Activated naive CD8-positive, alpha-beta T cell treated with anti-CD3 and anti-CD28 coated beads, Interleukin-2, amount 50 U/mL, for 24 hours (primary cell): ENCODE measurements at regions not wholly inside any gene's neighbourhood (a gene's known extent, or its start where the extent isn't known, plus 50 kb on each side); places are given as distances from the start of the nearest gene placed in this dataset.
A peak's percentile ranks its signal among the peaks of the same experiment; 100 is the strongest.

Experiments used
- ATAC-seq: fragments of 150-1000 bp; cut with Tn5 transposase; one replicate; pipeline ENCODE4 v1.10.0; 2021
- DNase-seq: peaks from one replicate; pipeline ENCODE4 v3.0.0; 2021
- H3K27ac Mint-ChIP-seq: one replicate; pipeline ENCODE4 v1.8.0; 2021; ENCODE audit warnings: mild to moderate bottlenecking, mixed read lengths
- H3K27me3 Mint-ChIP-seq: one replicate; pipeline ENCODE4 v1.8.0; 2021; ENCODE audit warnings: mixed read lengths
- H3K36me3 Mint-ChIP-seq: one replicate; pipeline ENCODE4 v1.8.0; 2021; ENCODE audit warnings: low read depth, mixed read lengths
- H3K4me1 Mint-ChIP-seq: one replicate; pipeline ENCODE4 v1.8.0; 2021; ENCODE audit warnings: mixed read lengths
- H3K4me3 Mint-ChIP-seq: one replicate; pipeline ENCODE4 v1.8.0; 2021; ENCODE audit warnings: mild to moderate bottlenecking, moderate library complexity, mixed read lengths
- H3K9me3 Mint-ChIP-seq: one replicate; pipeline ENCODE4 v1.8.0; 2021; ENCODE audit warnings: mixed read lengths

DNA sequence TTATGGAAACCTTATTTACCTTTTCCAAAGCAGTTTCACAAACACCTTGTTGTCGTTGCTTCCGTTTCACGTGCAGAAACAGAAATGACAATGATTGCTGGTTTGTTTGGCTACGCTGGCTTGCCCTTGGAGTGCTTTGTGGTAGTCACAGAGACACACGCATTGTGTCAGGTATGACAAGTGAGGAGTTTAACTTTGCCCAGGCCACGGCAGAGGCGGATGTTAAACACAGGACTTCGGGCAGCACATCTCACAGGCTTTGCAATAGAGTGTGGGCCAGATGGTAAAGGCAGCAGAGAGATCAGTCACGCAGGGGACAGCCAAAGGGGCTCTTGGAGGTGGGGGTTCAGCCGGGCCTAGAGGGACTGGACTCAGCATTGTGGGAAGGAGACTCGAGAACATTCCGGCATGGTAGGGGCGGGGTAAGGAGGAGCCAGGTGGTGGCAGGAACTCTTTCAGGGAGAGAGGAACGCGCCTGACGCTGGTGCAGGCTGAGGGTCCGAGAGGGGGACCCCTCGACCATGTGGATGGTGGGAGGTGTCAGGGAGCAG is 59.8 kb upstream of the KCNA1 start:
- H3K4me1 Mint-ChIP-seq: peaks cover 2% of the 10 kb centered on the region
- H3K4me3 Mint-ChIP-seq: no peak overlapping the region
- H3K27ac Mint-ChIP-seq: no peak overlapping the region
- H3K9me3 Mint-ChIP-seq: no peaks in the 10 kb centered on the region
- peaks cover 3% of the 10 kb centered on the region for H3K27me3 Mint-ChIP-seq
- ATAC-seq (no peak), DNase-seq (no peak)
- no peaks in the 10 kb centered on the region for H3K36me3 Mint-ChIP-seq

DNA sequence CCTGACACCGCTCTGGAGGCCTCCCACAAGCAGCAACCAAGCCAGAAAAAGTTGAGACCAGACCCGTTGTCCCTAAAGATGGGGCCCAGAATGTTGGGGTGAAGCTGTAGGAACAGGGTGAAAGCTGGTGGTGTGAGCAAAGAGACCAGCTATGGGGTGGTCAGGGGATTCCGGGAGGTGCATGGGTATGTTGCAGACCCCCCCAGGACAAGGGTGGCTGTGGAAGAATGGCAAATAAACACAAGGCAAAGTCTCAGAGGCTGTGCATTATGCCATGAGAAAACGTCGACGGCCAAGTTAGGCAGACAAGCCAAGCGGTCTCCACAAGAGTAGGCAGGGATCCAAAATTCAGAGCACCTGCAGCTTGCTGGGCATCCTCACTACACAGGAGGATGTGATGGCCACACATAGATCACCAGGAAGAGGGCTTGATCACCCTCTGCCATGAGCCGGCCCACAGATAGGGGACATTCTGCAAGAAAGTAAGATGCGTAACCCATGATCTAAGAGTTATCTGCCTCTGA is 58.8 kb upstream of the KCNA1 start:
- Mint-ChIP-seq H3K27me3 (peaks cover 7% of the 10 kb centered on the region), H3K36me3 (no peaks in the 10 kb centered on the region), H3K27ac (no peak overlapping the region), H3K4me3 (no peak overlapping the region), H3K9me3 (no peaks in the 10 kb centered on the region), H3K4me1 (peaks cover 4% of the 10 kb centered on the region)
- DNase-seq (no peak), ATAC-seq (no peak)

DNA sequence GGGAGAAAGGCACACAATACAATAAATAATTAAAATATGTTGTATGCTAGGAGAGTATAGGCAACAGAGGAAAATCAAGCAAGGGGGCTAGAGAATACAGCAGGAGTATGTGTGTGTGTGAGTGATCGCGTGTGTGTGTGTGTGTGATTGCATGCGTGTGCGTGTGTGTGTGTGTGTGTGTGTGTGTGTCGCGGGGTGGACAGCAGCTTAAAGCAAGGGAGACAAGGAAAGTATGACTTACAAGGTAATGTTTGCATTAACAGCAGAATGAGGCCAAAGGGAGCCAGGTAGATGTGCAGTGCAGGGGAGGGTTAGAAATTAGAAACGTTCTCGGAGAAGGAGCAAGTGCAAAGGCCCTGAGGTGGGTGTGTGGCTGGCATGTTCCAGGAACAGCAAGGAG is 57.4 kb upstream of the KCNA1 start:
- no peak for DNase-seq
- no peak overlapping the region for H3K4me3 Mint-ChIP-seq
- H3K27ac Mint-ChIP-seq: no peak overlapping the region
- H3K36me3 Mint-ChIP-seq: no peaks in the 10 kb centered on the region
- peaks cover 10% of the 10 kb centered on the region for H3K27me3 Mint-ChIP-seq
- ATAC-seq: no peak
- H3K9me3 Mint-ChIP-seq: no peaks in the 10 kb centered on the region
- peaks cover 4% of the 10 kb centered on the region for H3K4me1 Mint-ChIP-seq

DNA sequence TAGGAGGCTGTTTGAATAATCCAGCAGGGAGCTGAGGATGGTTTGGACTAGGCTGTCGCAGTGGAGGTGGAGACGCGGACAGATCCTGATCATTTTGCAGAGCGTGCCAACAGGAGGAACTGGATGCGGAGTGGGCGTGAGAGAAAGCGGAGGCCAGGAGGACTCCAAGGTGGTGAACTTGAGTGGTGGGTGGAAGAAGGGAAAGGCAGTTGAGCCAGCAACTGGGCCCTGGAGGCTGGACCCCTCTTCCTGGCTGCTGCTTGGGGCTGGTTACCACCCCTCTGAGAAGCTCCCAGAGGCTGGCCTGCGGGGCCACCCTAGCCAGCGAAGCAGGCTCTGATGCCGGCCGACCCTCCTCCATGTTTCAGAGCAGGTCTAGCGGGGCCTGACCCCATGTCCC is 56.8 kb upstream of the KCNA1 start:
- no peaks in the 10 kb centered on the region for H3K9me3 Mint-ChIP-seq
- peaks cover 14% of the 10 kb centered on the region for H3K27me3 Mint-ChIP-seq

DNA sequence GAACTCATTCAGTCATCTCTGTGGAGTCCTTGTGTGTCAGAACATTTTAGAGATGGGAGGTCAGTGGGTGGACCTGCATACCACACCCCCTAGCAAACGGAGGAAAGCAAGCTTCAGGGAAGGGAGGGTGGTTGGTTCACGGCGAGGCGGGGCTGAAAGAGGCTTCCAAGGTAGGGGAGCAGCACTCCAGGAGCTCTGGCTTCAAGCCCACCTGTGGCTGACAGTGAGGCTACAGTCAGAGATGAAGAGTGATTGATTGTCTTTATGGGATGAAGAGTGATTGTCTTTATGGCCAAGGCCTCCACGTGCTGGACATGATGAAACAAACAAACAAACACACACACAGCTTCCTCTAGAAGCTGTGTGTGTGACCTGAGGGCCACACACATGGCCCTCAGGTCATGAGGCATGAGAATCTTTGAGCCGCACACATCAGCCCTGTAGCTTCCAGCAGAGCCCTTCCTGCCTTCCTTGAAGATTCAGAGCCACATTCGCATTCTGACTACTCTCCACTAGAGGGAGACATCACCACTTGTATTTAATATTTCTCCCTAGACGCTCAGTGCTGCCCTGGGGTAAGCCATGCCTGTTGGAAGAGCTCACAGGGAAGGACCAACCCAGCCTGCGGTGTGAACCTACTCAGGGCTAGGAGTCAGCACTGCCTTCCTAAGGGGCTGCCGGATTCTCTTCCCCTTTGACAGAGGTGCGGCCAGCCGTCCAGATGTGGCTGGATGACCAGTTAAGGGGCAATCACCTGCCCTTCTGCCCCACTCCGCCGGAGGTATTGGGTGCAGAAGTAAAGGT is 54.4 kb upstream of the KCNA1 start:
- Mint-ChIP-seq H3K9me3 (no peaks in the 10 kb centered on the region), H3K4me3 (no peak overlapping the region), H3K27me3 (peaks cover 29% of the 10 kb centered on the region), H3K27ac (no peak overlapping the region), H3K4me1 (peaks cover 9% of the 10 kb centered on the region), H3K36me3 (no peaks in the 10 kb centered on the region)
- ATAC-seq (peak; percentile 69), DNase-seq (peak; percentile 52)

More for the DNA sequence above, 56.8 kb upstream of the KCNA1 start:
- DNase-seq (no peak), ATAC-seq (no peak)
- Mint-ChIP-seq H3K27ac (no peak overlapping the region), H3K4me1 (peaks cover 8% of the 10 kb centered on the region), H3K4me3 (no peak overlapping the region), H3K36me3 (no peaks in the 10 kb centered on the region)

DNA sequence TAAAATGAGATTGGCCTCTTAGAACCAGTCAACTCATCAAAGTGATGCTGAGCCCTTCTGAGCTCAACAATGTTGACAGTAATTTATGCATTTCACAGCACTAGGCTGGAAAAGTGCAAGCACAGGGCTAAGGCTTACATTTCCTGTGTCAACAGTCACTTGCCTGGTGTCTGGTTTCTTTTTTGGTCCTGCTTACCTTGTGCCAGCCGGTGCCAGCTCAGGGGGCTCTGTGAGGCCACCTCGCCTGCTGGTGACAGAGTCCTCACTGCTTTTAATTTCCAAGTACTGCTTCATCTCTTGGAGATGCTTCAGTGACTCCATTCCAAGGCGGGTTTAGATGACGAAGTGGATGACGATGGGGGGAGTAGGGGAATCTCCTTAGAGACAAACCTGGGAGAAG is 53.1 kb upstream of the KCNA1 start:
- no peak for DNase-seq
- no peak overlapping the region for H3K4me3 Mint-ChIP-seq
- H3K36me3 Mint-ChIP-seq: no peaks in the 10 kb centered on the region
- no peaks in the 10 kb centered on the region for H3K9me3 Mint-ChIP-seq
- ATAC-seq: no peak
- peaks cover 9% of the 10 kb centered on the region for H3K4me1 Mint-ChIP-seq
- peaks cover 29% of the 10 kb centered on the region for H3K27me3 Mint-ChIP-seq
- no peak overlapping the region for H3K27ac Mint-ChIP-seq

DNA sequence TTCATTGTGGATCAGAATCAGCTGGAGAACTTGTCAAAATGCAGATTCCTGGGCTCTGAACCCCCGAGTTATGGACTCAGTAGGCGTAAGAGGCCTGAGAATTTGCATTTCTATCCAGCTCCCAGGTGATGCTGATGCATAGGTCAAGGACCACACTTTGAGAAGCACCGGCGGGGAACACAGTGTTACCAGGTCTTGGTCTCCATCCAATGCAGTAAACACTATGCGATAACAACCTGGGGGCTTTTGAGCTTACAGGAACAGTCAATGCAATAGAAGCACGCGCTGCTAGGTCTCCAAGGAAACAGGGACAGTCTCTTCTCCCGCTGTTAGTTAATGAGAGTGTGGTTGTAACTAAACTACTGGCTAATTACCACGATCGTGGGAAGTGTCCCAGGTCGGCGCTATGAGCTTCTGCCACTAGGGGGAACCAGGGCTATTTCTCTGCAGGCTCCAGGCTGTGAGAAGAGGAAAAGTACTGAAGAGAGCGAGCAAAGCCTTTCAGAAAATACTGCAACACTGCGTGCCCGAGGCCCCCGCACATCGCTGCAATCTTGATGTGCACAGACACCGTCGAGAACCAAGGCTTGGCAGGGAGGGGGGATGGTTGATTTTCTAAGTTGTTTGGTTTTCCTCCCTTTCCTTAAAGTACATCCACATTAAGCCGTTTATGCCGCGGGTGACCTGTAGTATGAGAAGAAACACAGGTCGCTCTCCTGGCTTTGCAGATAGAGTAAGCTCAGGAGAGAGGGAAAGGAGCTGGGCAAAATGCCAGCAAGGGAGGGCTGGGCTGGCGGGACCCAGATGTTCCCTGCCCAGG is 52.0 kb upstream of the KCNA1 start:
- Mint-ChIP-seq H3K27ac (no peak overlapping the region), H3K27me3 (peaks cover 28% of the 10 kb centered on the region), H3K4me1 (peaks cover 9% of the 10 kb centered on the region), H3K4me3 (peak overlapping the region; percentile 30), H3K36me3 (no peaks in the 10 kb centered on the region), H3K9me3 (no peaks in the 10 kb centered on the region)
- DNase-seq (peak; percentile 77), ATAC-seq (peak; percentile 71)

DNA sequence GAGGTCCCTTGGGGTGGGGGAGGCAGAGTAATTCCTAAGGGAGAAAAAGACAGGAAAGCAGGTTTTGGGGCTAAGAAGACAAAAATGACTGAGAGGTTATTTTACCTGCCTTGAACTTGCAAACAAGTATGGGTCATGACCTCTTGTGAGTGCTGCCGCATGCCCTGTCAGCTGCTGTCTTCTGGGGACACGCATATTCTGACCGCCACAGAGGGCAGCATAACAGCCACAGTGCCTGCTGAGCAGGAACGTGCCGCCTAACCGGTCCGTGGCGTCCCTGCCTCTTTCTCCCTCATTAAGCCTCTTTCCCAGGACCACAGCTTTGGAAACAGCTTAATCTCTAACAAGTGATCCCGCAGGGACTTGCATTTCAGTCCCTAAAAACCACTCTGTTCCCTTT is 51.3 kb upstream of the KCNA1 start:
- peaks cover 26% of the 10 kb centered on the region for H3K27me3 Mint-ChIP-seq
- no peak for ATAC-seq
- H3K4me1 Mint-ChIP-seq: peaks cover 9% of the 10 kb centered on the region
- H3K36me3 Mint-ChIP-seq: no peaks in the 10 kb centered on the region
- H3K27ac Mint-ChIP-seq: no peak overlapping the region
- no peak overlapping the region for H3K4me3 Mint-ChIP-seq
- DNase-seq: no peak
- no peaks in the 10 kb centered on the region for H3K9me3 Mint-ChIP-seq

DNA sequence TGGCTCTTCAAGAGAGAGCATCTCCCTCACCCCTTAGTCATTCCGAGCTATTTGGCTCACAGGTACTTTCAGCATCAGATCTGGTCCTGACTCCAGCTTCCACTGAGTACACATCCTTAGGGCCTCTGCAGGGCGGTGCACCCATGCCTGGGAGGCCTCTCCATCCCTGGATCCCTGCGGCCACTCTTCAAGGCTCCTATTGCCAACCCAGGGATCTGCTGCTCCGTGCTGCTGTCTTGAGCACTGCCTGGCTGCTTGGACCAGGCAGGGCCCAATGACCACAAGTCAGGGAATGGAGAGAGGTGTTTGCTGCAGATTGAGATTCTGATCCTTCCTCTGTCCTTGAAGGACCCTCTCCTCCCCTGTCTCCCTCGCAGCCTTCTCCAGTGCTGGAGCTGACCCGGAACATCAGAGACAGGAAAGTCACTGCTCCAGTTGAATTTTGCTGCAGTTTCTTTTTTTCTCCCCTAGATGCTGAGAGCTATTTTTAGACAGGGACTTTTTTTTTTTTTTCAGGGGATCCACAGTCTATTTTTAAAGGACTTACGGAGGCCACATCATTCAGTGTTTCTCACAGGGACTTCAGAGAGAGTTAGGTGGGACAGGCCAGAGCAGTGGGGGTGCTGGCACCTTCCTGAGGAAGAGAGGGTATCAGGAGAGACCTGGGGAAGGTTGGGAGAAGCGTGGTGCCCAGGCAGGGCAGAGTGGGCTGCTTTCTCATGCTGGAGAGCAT is 50.1 kb upstream of the KCNA1 start:
- no peak overlapping the region for H3K27ac Mint-ChIP-seq
- no peak overlapping the region for H3K4me3 Mint-ChIP-seq
- peaks cover 9% of the 10 kb centered on the region for H3K4me1 Mint-ChIP-seq
- DNase-seq: no peak
- H3K9me3 Mint-ChIP-seq: no peaks in the 10 kb centered on the region
- peaks cover 29% of the 10 kb centered on the region for H3K27me3 Mint-ChIP-seq
- ATAC-seq: no peak
- H3K36me3 Mint-ChIP-seq: no peaks in the 10 kb centered on the region
